ENCODE measurements at regions not wholly inside any gene's neighbourhood (a gene's known extent, or its start where the extent isn't known, plus 50 kb on each side); places are given as distances from the start of the nearest gene placed in this dataset.
"Not testable (repeated sequence)": the region's sequence is repeated elsewhere in the genome, so short reads cannot be mapped to it uniquely, and the experiment has no call there.

- intact Hi-C loops (cut with DNase I): no loop called here
- DNase-seq: no peak
- ATAC-seq (ENCODE audit: poor library complexity): no peak
Measured at GRCh38 chr2:15756882-15757819, 165.5 kb downstream of the DDX1 start.

- intact Hi-C loops (cut with DNase I): no loop called here
- no peak for ATAC-seq (ENCODE audit: poor library complexity)
- DNase-seq: no peak
Measured at GRCh38 chr2:15757820-15758586, 166.3 kb downstream of the DDX1 start.

- ATAC-seq (ENCODE audit: poor library complexity) (no peak), DNase-seq (no peak)
- intact Hi-C loops (cut with DNase I): no loop called here
Measured at GRCh38 chr2:15758848-15759247, 167.2 kb downstream of the DDX1 start.

- DNase-seq: no peak
- ATAC-seq (ENCODE audit: poor library complexity): no peak
- intact Hi-C loops (cut with DNase I): no loop called here
Measured at GRCh38 chr2:15759385-15759784, 167.7 kb downstream of the DDX1 start.

GRCh38 chr2:15759791-15760190, 168.1 kb downstream of the DDX1 start:
- intact Hi-C loops (cut with DNase I); DNase-seq; ATAC-seq (ENCODE audit: poor library complexity): not testable (repeated sequence)

- intact Hi-C loops (cut with DNase I): no loop called here
- DNase-seq (no peak), ATAC-seq (ENCODE audit: poor library complexity) (no peak)
Measured at GRCh38 chr2:15760232-15760910, 168.7 kb downstream of the DDX1 start.

GRCh38 chr2:15761056-15761455, 169.4 kb downstream of the DDX1 start:
- intact Hi-C loops (cut with DNase I): no loop called here

GRCh38 chr2:15761910-15762309, 170.2 kb downstream of the DDX1 start:
- intact Hi-C loops (cut with DNase I): no loop called here
- DNase-seq: no peak

More at GRCh38 chr2:15761056-15761455, 169.4 kb downstream of the DDX1 start:
- no peak for DNase-seq
- ATAC-seq (ENCODE audit: poor library complexity): no peak

GRCh38 chr2:15762449-15762848, 170.8 kb downstream of the DDX1 start:
- intact Hi-C loops (cut with DNase I): no loop called here
- DNase-seq: no peak
- ATAC-seq (ENCODE audit: poor library complexity): no peak

More at GRCh38 chr2:15761910-15762309, 170.2 kb downstream of the DDX1 start:
- ATAC-seq (ENCODE audit: poor library complexity): no peak

GRCh38 chr2:15763106-15763821, 171.6 kb downstream of the DDX1 start:
- intact Hi-C loops (cut with DNase I): no loop called here
- no peak for ATAC-seq (ENCODE audit: poor library complexity)
- no peak for DNase-seq

- intact Hi-C loops (cut with DNase I): no loop called here
- ATAC-seq (ENCODE audit: poor library complexity) (no peak), DNase-seq (no peak)
Measured at GRCh38 chr2:15763822-15764682, 172.4 kb downstream of the DDX1 start.

GRCh38 chr2:15764683-15765011, 173.0 kb downstream of the DDX1 start:
- intact Hi-C loops (cut with DNase I): no loop called here
- no peak for ATAC-seq (ENCODE audit: poor library complexity)
- no peak for DNase-seq

- ATAC-seq (ENCODE audit: poor library complexity): no peak
- intact Hi-C loops (cut with DNase I): no loop called here
Measured at GRCh38 chr2:15765211-15765610, 173.5 kb downstream of the DDX1 start.

GRCh38 chr2:15765686-15766302, 174.1 kb downstream of the DDX1 start:
- DNase-seq (no peak), ATAC-seq (ENCODE audit: poor library complexity) (no peak)

More at GRCh38 chr2:15765211-15765610, 173.5 kb downstream of the DDX1 start:
- no peak for DNase-seq

GRCh38 chr2:15766303-15766861, 174.0 kb upstream of the MYCN start:
- DNase-seq (no peak), ATAC-seq (ENCODE audit: poor library complexity) (no peak)
- intact Hi-C loops (cut with DNase I): no loop called here

More at GRCh38 chr2:15765686-15766302, 174.1 kb downstream of the DDX1 start:
- intact Hi-C loops (cut with DNase I): no loop called here

GRCh38 chr2:15766911-15767597, 173.3 kb upstream of the MYCN start:
- ATAC-seq (ENCODE audit: poor library complexity) (no peak), DNase-seq (no peak)
- intact Hi-C loops (cut with DNase I): no loop called here

Measured in Right ventricle myocardium superior (tissue), 1 donor.